HL-60 (cell line): ENCODE measurements at regions not wholly inside any gene's neighbourhood (a gene's known extent, or its start where the extent isn't known, plus 50 kb on each side); places are given as distances from the start of the nearest gene placed in this dataset.

Source experiments
- GABPA ChIP-seq: IDR thresholded peaks from 2 replicates; pipeline ENCODE4 v1.6.1; 2012; ENCODE audit warnings: low read depth
- TF ChIP-seq, protein P1 (sequence below): IDR thresholded peaks from one replicate; pipeline ENCODE4 v1.5.1; 2011; ENCODE audit warnings: low read length, control low read depth, inconsistent platforms; ENCODE audit not compliant: insufficient read depth
- TF ChIP-seq, protein P2 (sequence below): IDR thresholded peaks from 2 replicates; pipeline ENCODE4 v1.6.1; 2012; ENCODE audit warnings: low read depth; ENCODE audit not compliant: insufficient replicate concordance

DNA sequence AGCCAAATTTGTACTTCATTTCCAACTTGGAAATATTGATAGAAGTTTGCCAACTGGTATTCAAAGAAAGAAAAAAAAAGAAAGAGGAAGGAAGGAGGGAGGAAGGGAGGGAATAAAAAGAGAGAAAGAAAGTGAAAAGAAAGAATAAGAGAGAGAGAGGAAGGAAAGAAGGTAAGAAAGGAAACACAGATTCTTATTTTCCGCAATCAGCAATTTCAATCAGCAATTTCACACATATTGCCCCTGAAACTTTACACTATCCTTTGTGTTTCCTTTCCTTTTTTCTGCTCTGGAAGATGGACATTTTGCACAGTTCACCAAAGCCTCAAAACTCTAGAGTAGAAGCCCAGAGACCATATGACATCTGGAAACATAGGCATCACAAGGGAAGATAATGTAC is 888.1 kb downstream of the REEP3 start:
- TF ChIP-seq, protein P1, sequence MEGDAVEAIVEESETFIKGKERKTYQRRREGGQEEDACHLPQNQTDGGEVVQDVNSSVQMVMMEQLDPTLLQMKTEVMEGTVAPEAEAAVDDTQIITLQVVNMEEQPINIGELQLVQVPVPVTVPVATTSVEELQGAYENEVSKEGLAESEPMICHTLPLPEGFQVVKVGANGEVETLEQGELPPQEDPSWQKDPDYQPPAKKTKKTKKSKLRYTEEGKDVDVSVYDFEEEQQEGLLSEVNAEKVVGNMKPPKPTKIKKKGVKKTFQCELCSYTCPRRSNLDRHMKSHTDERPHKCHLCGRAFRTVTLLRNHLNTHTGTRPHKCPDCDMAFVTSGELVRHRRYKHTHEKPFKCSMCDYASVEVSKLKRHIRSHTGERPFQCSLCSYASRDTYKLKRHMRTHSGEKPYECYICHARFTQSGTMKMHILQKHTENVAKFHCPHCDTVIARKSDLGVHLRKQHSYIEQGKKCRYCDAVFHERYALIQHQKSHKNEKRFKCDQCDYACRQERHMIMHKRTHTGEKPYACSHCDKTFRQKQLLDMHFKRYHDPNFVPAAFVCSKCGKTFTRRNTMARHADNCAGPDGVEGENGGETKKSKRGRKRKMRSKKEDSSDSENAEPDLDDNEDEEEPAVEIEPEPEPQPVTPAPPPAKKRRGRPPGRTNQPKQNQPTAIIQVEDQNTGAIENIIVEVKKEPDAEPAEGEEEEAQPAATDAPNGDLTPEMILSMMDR = no peak
- TF ChIP-seq, protein P2, sequence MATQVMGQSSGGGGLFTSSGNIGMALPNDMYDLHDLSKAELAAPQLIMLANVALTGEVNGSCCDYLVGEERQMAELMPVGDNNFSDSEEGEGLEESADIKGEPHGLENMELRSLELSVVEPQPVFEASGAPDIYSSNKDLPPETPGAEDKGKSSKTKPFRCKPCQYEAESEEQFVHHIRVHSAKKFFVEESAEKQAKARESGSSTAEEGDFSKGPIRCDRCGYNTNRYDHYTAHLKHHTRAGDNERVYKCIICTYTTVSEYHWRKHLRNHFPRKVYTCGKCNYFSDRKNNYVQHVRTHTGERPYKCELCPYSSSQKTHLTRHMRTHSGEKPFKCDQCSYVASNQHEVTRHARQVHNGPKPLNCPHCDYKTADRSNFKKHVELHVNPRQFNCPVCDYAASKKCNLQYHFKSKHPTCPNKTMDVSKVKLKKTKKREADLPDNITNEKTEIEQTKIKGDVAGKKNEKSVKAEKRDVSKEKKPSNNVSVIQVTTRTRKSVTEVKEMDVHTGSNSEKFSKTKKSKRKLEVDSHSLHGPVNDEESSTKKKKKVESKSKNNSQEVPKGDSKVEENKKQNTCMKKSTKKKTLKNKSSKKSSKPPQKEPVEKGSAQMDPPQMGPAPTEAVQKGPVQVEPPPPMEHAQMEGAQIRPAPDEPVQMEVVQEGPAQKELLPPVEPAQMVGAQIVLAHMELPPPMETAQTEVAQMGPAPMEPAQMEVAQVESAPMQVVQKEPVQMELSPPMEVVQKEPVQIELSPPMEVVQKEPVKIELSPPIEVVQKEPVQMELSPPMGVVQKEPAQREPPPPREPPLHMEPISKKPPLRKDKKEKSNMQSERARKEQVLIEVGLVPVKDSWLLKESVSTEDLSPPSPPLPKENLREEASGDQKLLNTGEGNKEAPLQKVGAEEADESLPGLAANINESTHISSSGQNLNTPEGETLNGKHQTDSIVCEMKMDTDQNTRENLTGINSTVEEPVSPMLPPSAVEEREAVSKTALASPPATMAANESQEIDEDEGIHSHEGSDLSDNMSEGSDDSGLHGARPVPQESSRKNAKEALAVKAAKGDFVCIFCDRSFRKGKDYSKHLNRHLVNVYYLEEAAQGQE = no peak
- TF ChIP-seq GABPA = no peak
